NCI-H748 (cell line): ENCODE measurements at regions not wholly inside any gene's neighbourhood (a gene's known extent, or its start where the extent isn't known, plus 50 kb on each side); places are given as distances from the start of the nearest gene placed in this dataset.

ENCODE experiments used
- DNase-seq: peaks from one replicate; lab custom pipeline; 2025; ENCODE audit not compliant: unreplicated experiment; lab: John Stamatoyannopoulos, UW

- DNase-seq = no peak
Measured at GRCh38 chr4:152099555-152099954, 338.7 kb upstream of the GATB start.

- no peak for DNase-seq
Measured at GRCh38 chr4:152099061-152099425, 338.2 kb upstream of the GATB start.

GRCh38 chr4:152098365-152099060 is 337.7 kb upstream of the GATB start:
- DNase-seq = no peak

- DNase-seq = no peak
Measured at GRCh38 chr4:152097371-152097770, 336.6 kb upstream of the GATB start.

- no peak for DNase-seq
Measured at GRCh38 chr4:152095701-152096070, 334.9 kb upstream of the GATB start.

- peak; percentile 89 for DNase-seq
Measured at GRCh38 chr4:152094970-152095700, 334.3 kb upstream of the GATB start.

- no peak for DNase-seq
Measured at GRCh38 chr4:152091405-152091804, 330.6 kb upstream of the GATB start.

- no peak for DNase-seq
Measured at GRCh38 chr4:152090543-152090942, 329.7 kb upstream of the GATB start.

GRCh38 chr4:152089584-152089983 is 328.8 kb upstream of the GATB start:
- DNase-seq = no peak

GRCh38 chr4:152087335-152087734 is 326.5 kb upstream of the GATB start:
- no peak for DNase-seq

- no peak for DNase-seq
Measured at GRCh38 chr4:152085657-152086056, 324.9 kb upstream of the GATB start.

- no peak for DNase-seq
Measured at GRCh38 chr4:152083338-152083737, 322.5 kb upstream of the GATB start.

- no peak for DNase-seq
Measured at GRCh38 chr4:152081024-152081423, 320.2 kb upstream of the GATB start.

GRCh38 chr4:152079543-152080293 is 318.9 kb upstream of the GATB start:
- no peak for DNase-seq

- DNase-seq = no peak
Measured at GRCh38 chr4:152079079-152079478, 318.3 kb upstream of the GATB start.

- DNase-seq = no peak
Measured at GRCh38 chr4:152077582-152077981, 316.8 kb upstream of the GATB start.

GRCh38 chr4:152075253-152075928 is 314.6 kb upstream of the GATB start:
- DNase-seq = no peak

- DNase-seq = no peak
Measured at GRCh38 chr4:152074573-152074972, 313.8 kb upstream of the GATB start.

GRCh38 chr4:152074088-152074437 is 313.3 kb upstream of the GATB start:
- DNase-seq = no peak

- DNase-seq = no peak
Measured at GRCh38 chr4:152073351-152074087, 312.7 kb upstream of the GATB start.

GRCh38 chr4:152072906-152073305 is 312.1 kb upstream of the GATB start:
- no peak for DNase-seq
